Lung microvascular endothelial cell (primary cell): ENCODE measurements at regions not wholly inside any gene's neighbourhood (a gene's known extent, or its start where the extent isn't known, plus 50 kb on each side); places are given as distances from the start of the nearest gene placed in this dataset.

Experiments
- DNase-seq, 2 donors: peaks; one replicate each; pipeline versions ENCODE4 v3.0.0 to v3.0.0-alpha.2; 2010; ENCODE audit warnings: low read depth in 2 of 2

- no peak for DNase-seq
These were observed 209.6 kb upstream of the TNP1 start for GRCh38 chr2:217069263-217070042.

DNA sequence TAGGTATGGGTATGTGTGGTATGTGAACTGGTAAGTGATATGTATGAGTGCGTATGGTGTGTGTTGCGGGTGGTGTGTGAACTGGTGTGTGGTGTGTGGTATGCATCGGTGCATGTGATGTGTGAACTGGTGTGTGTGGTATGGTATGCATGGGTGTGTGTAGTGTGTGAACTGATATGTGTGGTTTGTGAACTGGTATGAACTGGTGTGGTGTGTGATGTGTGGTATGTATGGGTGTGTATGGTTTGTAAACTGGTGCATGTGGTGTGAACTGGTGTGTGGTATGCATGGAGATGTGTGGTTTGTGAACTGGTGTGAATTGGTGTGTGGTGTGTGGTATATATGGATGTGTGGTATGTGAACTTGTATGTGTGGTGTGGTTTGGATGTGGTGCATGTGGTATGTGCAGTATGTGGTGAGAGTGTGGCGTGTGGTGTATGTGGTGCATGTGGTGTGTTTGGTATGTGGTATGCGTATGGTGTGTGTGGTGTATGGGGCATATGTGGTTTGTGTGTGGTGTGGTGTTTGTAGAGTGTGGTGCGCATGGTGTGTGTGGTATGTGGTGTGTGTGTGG, 208.9 kb upstream of the TNP1 start:
- no peak for DNase-seq

DNA sequence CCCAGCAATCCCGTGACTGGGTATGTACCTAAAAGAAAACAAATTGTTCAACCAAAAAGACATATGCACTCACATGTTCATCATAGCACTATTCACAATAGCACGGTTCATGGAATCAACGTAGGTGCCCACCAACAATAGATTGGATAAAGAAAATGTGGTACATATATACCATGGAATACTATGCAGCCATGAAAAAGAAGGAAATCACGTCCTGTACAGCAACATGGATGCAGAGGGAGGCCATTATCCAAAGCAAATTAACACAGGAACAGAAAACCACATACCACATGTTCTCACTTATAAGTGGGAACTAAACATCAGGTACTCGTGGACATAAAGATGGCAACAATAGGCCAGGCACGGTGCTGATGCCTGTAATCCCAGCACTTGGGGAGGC, 207.9 kb upstream of the TNP1 start:
- no peak for DNase-seq

DNA sequence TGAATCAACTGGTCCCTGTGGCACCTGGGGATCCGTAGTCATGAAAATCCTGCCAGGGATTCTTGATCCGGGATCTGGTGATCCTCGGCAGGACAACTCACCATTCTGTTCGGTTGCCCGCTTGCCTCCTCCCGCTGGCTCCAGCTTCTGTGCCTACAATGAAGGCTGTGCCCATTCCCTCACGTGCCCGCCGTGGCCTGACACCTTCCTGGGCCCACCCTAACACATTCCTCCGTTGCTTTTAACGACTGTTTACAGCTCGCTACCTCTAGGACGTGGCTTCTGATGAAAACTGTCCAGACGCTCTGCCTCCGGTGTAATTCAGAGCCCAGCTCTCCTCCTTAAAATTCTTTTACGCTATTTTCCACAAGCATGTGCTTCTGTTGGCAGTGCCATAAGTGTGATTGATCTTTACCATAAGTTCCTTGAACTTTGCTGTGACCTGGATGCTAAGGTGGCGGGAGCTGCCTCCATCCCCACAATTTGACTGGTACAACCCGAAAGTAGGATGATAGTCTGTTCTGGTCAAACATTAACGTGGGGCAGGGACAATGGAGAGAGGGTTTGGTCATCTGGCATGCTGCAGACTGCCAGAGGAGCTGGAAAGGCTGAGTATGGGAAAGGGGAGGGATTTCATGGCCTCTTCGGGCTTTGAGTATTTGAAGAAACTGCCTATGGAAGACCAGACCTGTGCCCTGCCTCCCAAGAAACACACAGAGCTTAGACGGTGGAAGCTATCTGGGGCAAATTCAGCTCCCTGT, 206.8 kb upstream of the TNP1 start:
- DNase-seq = no peak

- DNase-seq = peak; percentile 64 to 97
These were observed 206.0 kb upstream of the TNP1 start for GRCh38 chr2:217065695-217066405.

DNA sequence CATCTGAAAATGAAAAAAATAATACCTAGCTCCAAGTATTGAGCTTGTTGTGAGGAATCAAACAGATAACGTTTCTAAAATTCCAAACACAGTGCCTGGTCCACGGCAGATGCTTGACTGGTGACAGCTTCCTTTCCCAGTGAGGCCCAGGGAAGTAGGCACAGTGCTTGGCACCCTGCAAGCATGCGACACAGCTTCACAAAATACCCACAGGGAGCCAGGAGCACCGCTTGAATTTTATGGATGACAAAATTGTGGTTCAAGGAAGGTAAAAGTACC, 205.1 kb upstream of the TNP1 start:
- peak in 1 of 2 donors; percentile 18 for DNase-seq

DNA sequence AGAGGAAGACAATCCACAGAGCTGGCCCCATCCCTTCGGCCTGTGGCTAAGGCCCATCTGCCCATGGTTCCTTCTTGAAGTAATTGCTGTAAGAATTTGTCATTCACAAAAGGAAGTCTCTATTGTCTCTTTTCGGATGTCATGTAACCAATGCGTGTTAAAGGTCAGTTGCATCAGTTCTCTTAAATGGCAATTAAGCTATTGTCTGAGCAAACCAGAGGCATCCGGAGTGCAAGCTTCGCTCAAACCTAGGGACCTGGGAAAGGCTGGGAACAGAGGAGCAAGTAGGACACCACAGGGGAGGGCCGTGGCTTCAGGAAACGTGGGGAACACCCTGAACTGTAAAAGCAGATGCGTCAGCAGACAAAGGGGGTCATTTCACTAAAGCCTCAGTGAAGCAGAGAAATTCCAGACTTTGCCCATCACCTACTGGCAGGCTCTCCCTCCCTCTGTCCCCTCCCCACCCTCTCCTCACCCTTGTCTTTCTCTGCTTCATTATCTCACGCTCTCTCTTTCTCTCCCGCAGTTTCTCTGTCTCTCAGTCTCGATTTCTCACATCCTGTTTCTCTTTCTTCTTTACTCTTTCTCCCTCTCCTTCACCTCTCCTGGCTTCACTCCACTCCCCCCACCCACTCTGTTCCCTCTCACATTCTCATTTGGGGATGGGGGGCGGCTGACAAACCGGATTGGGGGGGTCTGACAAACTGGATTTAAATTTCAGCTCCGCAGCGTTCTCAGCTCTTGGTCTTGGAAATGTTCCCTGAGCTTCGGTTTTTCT, 204.6 kb upstream of the TNP1 start:
- peak; percentile 57 to 94 for DNase-seq

DNA sequence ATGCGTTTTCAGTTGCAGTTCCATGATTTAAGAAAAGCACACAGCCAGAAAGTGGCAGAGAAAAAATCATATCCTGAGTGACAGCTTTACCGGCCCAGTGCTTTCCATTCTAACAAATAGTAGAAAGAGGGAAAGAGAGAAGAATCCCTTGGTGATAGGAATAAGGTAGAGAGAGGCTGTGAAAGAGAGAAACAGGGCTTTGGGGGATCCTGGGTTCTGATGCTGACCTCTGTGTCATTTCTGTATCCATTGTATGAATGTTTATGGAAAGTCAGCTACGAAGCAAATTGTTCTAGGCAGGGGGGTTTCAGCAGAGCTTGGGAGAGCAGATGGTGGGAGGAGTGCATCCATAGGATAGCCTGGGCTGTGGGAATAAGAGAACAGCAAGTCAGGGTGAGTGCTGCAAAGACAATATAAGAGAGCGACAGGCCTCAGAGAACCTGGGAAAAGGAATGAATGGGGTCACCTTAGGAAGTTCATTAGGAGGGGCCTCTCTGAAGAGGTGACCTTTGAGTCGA, 203.4 kb upstream of the TNP1 start:
- DNase-seq = no peak

DNA sequence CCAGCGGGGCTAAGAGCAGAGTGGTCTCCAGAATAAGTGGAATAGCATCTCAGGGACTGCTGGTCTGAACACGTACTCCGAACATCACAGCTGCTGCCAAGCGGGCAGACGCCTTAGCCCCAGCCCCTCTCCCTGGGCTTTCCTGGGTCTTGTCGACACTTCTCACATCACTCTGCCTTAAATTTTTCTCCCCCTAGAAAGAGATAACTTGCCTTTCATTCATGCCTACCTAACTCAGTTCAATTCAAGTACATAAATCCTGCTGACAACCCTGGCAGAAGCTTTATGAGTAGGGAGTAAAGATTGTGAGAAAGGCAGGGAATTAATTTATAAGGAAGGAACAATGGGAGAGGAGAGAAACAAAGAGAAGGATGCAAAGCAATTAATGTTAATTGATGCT, 202.9 kb upstream of the TNP1 start:
- no peak for DNase-seq

- no peak for DNase-seq
These were observed 202.1 kb upstream of the TNP1 start for GRCh38 chr2:217061916-217062505.

DNA sequence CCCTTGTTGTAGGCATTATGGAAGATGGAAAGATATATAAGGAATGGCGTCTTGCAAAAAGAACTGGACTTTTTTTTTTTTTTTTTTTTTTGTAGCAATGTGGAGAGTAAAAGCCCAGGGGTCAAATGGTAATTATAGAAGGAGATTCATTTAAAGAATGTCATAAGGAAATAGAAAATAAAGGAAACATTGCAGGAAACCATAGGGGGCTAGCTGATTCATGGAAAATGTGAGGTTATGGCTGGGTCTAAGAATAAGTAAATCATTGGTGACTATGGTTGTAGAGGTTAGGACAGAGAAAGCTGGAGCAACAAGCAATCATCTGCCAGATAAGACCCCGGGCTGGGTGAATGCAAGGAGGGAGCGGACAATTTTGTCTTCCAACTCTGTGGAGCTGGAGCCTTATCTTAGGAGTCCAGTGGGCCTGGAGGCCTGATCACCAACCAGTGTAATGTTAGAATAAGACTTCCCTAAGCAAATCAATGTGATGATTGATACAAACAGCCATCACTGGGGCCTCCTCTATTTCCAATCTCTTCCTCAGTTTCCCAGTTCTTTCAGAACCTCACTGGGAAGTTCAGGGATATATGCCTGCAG, 201.2 kb upstream of the TNP1 start:
- DNase-seq = peak in 1 of 2 donors; percentile 61

GRCh38 chr2:217060516-217060915, 200.7 kb upstream of the TNP1 start:
- peak in 1 of 2 donors; percentile 64 for DNase-seq

GRCh38 chr2:217058791-217059755, 199.2 kb upstream of the TNP1 start:
- DNase-seq = peak; percentile 73 to 85

GRCh38 chr2:217057773-217058172, 197.9 kb upstream of the TNP1 start:
- DNase-seq = no peak

DNA sequence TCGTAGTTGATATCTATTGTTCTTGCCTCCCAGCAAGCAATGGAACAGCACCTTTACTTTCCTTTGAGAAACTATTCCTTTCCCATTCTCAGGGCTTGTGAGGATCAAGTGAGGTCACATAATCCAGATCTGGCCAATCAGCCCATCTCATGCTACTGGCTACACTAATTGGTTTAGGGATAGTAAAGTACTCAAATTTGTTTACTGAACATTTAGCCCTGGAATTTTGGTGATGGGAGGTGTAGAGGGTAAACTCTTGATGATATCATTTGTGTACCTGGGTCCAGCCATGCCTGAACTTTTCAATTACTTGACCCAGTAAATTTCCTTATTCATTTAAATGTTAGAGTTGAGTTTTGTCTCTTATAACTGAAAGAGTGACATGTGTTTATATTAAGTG, 195.8 kb upstream of the TNP1 start:
- DNase-seq = no peak

DNA sequence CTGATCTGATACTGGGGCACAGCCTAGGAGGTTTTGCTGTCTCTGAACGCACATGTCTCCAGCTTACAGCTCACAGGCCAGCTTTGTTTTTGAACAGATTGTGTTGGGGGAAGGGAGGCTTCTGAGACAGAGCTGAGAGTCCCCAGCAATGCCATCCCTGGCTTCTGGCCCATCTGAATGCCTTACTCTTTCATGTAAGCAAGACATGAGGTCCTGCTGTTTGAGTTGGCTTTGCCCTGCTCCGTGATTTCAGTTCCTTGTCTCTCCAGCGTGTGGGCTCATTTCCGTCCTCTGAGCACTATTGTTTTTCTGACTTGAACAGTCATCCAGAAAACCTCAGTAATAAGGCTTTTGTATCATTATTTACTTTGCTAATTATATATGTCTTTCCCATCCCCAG, 194.9 kb upstream of the TNP1 start:
- DNase-seq = peak in 1 of 2 donors; percentile 77

DNA sequence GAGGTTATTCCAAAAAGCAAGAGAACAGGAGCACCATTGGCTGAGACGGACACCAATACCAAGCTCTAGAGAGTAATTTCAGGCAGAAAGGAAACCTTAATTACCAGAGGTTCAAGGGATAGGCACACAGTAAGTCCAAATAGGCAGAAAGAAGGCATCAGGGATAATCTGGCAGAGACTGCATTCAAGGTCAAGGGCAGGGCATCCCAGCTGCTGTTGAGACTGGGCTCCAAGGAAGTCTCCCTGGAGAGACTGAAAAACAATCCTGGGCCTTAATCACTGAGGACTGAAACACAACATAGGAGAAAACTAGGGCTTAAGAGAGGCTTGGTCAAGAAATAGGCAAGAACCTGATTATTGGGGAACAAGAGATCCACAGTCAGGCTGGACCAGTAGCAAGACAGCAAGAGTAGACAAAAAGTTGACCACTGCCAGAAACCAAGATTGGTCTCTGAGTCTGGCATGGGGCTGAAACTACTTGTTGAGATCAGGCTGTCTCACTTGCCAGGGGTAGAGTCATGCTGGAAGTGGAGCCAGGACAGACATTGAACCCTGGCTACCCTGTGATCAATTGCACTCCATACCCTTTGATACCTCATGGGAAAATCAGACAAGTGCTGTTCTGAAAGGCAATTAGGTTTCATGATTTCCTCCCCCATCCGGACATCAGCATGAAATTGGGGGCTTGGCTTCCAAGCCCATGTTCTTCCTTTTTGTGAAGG, 193.2 kb upstream of the TNP1 start:
- no peak for DNase-seq

DNA sequence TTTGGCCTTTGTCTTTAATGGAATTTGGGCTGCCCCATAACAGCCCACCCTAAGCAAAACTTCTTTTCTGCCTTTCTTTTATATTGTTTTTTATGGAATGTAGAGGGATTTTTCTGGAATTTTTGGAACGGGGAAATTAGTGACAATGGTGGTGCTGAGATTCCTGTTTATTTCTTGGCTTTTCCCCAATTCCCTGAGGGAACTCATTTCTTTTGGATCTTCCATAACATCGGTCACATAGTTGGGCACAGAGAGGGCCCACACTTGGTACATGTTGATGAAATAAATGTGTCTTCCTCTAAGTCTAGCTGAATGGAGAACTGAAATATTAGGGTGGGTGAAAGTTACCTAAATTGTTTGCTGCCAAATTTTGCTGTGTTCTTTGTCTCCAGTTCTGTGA, 191.6 kb upstream of the TNP1 start:
- no peak for DNase-seq

- no peak for DNase-seq
These were observed 190.1 kb upstream of the TNP1 start for GRCh38 chr2:217049956-217050355.
